Skin of body (tissue), 1 donor: ENCODE measurements at regions not wholly inside any gene's neighbourhood (a gene's known extent, or its start where the extent isn't known, plus 50 kb on each side); places are given as distances from the start of the nearest gene placed in this dataset.
"Not testable (repeated sequence)": the region's sequence is repeated elsewhere in the genome, so short reads cannot be mapped to it uniquely, and the experiment has no call there.

Source experiments
- DNase-seq: peaks from one replicate; lab custom pipeline; 2025; lab: John Stamatoyannopoulos, UW

DNA sequence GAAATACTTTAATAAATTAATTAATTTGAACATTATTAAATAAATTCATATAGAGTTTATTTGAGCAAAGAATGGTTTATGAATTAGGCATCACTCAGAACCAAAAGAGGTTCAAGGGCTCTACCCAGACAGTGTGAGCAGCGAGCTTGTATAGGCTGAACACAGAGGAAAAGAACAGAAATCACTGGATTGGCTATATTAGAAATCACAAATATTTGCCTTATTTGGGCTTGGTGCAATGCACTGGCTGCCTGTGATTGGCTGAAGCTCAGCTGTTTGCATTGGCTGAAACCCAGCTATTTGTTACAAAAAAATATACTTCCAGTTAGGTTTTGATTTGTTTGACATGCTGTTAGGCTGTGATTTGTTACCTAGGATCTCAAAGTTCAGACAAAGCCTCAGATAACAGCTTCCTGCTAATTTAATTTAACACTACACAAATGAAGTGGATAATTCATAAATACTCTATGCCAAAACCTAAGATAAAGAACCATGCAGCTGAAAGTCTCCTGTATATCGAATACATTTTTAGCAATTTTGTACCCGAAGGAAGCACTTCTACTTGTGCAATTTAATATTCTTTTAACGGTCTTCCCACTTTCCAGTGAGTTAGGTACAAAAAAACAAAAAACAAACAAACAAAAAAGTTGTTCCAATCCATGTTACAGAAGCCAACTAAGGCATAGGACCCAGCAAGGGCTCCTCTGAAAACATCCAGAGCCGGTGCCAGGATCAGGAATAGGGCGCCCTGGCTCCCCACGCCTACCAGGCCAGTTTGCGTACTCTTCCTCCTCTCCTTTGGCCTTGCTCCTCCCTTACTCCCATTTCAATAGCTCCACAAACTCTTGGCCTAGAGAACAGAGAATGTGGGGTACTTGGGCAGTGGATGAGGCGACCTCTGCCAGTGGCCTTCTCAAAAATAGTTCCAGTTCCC, 179.1 kb downstream of the DUSP10 start:
- DNase-seq: no peak

DNA sequence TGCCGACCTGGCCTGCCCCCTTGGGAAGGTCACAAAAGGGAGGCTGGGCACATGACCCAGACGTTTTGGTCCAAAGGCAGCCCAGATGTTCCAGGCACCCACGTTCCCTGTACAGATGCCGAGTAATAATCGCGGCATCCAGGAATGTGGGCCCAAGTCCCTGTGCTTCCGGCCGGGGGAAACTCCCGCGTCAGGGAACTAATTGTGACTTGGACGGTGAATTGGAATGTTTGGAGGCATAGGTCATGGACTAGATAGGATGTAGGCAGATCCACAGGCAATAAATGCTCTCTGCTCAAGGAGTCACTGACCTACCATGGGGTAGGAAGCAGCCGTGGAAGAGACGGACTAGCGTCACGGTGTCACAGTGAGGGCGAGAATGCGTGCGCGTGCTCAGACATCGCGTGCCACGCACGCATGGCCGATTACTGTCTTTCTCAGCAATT, 178.4 kb downstream of the DUSP10 start:
- DNase-seq: no peak

DNA sequence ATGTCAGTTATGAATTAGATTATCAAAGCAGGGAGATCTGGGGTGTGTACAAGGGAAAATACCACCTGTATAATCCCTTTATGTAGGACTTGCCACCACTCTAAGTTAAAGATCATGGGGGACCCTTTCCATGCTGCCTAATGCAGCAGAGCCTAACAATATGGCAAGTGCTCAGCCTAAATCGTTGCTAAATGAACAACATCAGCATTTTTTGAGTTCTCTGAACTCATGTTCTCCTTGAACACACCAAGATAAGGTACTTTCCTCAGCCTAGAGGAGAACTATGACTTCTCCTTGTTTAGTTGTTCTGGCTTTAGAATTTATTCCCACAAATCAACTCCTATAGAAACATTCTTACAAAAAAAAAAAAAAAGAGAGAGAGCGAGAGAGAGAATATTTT, 177.0 kb downstream of the DUSP10 start:
- no peak for DNase-seq

DNA sequence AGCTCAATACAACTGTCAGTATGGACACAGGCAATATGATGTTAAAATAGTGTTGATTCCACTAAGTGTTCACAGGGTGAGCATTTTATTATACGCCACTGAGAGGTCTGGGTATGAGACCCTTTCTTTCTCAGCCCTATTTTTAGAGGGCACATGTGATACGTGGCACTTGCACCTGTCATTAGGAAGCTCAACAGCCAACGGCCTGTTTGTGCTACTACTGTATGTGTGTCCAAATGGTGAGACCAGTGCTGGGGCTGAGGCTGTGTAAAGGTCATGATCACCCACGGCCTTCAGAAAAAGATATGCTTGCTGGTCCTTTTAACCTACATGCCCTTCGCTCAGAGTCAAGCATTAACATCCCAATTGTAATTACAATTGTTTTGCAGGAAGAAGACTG, 176.2 kb downstream of the DUSP10 start:
- DNase-seq: no peak

DNA sequence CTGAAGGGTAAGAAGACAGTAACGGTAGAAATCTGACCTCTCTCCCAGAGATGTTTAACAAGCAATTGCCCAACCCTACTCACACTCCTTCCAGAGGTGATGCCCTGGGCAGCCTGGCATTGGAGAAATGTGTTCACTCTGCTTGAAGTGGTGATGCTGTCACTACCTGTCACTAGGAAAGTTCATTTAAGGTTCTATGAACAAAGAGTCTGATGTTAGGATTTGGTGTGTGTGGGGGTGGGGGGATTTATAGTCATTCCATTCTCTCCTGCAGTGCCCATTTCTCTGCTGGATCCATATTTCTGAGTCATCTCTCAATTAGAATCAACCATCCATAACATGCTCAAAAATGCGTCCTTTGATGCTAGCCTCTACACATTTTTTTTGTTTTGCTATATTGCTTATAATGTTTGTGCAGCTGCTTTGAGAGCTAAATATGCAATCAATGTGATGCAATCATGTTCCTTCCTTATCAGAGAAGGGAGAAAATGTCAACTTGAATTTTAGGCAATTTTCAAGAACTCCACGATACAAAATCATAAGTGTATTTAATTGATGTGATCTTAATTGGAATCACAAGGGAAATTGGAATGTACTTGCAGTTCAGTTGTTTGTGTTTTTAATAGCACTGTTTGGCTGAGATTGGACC, 173.9 kb downstream of the DUSP10 start:
- no peak for DNase-seq

DNA sequence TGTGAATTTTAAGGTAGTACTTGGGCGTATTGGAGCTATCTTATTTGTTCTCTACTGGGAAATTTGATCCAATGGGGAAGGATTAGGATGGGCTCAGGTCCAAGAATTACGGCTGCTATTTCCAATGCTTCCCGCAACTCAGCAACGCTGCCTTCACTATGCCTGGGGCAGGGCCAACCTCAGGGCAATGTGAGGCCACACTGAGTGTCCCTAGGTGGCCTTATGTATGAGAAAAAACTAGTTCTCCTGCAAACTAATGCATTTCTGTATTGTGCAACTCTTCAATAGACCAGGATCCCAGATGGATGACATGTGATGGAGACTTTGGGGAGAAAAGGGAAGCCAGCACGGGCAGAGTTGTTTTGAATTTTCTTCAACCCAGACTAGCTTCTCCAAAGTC, 168.1 kb downstream of the DUSP10 start:
- DNase-seq: no peak

DNA sequence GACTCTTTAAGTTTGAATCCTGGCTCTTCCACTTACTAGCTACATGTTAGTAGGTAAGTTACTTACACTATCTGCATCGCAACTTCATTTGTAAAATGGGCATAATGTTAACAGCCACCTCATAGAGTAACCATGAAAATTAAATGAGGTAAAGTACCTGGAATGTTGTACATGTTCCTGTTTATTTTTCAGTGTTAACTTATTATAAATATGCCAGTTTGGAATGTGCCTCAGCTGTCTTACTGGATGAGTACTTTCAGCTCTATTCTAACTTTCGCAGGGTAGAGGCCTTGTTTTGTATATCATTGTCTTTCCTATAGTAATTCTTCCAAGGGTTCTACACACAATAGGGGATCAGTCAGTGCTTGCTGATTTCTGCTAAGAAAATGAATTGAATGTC, 167.4 kb downstream of the DUSP10 start:
- no peak for DNase-seq

DNA sequence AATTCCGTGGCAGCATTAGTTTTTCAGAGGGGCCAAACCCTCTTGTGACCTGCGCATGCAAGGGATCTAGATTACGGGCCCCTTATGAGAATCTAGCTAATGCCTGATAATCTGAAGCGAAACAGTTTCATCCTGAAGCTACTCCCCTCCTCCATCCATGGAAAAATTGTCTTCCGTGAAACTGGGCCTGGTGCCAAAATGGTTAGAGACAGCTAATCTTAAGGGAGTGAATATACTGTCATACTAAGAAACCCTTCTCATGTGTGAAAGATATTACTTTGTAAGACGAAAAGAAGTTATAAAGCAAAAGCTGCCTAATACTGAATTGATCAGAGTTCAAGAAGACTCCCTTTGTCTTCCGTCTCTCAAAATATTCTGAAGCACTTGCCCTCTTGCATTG, 166.3 kb downstream of the DUSP10 start:
- no peak for DNase-seq

DNA sequence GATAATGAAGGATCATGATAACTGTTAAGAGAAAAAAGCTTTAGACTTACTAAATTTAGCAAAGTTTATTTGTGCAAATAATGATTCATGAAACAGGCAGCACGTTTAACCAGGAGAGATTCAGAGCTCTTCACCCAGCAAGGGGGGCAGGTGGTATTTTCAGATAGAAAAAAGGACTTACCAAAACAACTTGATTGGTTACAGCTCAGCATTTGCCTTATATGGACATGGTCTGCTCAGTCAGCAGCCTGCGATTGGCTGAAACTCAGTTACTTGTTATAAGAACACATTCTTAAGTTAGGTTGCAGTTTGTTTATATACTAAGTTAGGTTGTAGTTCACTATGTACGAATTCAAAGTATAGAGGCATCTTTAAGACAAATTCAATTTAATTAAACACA, 165.6 kb downstream of the DUSP10 start:
- no peak for DNase-seq

DNA sequence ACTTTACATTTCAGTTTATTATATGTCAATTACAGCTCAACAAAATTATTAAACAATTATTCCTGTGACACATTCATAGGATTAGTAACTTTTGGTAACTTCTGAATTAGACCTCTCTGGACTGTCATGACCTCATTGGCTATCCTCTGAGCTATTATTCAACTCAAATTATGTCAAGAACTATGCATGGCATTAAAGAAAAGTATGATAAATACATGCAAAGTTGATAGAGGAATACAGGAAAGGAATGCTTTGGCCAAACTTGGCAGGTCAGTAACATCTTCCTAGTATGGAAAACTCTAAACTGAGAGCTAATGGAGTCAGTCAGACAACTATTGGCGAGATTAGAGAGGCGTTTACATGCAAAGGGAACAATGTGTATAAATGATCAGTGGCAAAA, 158.4 kb downstream of the DUSP10 start:
- no peak for DNase-seq

DNA sequence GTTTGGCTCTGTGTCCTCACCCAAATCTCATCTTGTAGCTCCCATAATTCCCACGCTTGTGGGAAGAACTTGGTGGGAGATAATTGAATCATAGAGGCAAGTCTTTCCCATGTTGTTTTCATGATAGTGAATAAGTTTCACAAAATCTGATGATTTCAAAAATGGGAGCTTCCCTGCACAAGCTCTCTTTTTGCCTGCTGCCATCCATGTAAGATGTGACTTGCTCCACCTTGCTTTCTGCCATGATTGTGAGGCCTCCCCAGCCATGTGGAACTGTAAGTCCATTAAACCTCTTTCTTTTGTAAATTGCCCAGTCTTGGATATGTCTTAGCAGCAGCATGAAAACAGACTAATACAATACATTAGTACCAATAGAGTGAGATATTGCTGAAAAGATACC, 154.9 kb downstream of the DUSP10 start:
- not testable (repeated sequence) for DNase-seq

DNA sequence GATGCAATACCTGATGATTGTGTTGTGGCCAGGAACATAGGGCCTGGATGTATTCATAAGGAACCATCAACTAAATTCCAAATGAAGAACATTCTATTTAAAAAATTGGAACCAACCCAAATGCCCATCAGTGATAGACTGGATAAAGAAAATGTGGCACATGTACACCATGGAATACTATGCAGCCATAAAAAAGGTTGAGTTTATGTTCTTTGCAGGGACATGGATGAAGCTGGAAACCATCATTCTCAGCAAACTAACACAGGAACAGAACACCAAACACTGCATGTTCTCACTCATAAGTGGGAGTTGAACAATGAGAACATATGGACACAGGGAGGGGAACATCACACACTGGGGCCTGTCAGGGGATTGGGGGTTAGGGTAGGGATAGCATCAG, 150.6 kb downstream of the DUSP10 start:
- DNase-seq: not testable (repeated sequence)

DNA sequence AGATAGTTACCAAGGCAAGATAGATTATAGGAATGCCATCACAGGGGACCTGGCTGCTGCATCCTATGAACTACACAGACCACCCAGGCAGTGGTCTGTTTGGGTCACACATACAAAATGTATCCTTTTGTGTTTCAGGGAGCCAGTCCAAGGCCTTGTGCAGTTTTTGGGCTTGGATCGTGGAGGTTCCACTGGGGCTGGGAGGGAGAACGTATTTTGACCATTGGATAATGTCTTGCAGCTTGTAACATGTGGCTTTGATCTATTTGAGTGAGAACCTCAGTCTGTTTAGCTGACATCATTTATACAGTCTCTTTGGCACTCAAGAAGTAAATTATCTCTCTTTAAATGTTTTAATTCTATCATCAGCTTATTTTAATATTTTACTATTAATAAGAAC, 147.3 kb downstream of the DUSP10 start:
- peak; percentile 57 for DNase-seq

DNA sequence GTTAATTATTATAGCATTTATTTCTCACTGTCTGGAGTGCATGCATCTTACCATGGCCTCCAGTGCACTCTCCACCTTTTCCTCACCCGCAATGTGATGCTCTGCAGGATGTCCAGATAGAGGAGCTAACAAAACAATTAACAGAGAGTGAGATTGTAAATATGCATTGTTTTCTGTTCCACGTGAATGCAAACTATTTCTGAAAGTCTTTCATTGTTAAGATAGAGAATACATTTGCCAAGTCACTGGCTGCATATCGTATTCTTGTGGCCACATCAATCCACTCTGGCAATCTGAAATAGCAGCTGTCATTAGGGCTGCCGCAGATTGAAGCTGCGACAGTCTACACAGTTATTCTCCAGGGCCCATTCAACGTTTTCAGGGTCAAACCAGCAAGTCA, 143.8 kb downstream of the DUSP10 start:
- DNase-seq: no peak

DNA sequence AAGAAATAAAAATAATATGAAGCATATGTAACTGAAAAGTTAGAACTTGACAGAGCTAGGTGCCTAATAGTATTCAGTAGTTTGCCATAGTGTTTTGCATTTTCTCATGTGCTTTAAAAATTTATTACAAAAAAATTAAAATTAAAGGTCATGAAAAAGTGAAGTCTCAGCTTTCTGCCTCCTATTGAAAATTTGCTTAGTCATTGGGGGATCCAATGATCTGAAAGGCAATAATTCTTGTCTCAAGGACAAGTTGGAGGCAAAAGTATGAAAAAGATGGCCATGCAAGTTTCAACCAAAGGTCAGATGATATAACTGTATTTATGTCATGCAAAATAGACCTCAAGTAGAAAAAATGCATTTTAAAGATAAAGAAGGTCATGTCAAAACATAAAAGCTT, 140.7 kb downstream of the DUSP10 start:
- DNase-seq: no peak

DNA sequence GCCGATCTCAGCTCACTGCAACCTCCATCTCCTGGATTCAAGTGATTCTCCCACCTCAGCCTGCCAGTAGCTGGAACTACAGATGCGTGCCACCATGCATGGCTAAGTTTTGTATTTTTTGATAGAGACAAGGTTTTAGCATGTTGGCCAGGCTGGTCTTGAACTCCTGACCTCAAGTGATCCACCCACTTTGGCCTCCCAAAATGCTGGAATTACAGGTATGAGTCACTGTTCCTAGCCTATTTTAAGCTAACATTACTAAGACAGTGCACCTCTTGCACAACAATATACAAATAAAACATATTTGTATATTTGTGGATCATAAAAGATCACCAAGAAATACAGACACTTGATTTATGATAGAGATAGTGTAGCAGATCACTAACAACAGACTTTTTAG, 139.1 kb downstream of the DUSP10 start:
- no peak for DNase-seq

DNA sequence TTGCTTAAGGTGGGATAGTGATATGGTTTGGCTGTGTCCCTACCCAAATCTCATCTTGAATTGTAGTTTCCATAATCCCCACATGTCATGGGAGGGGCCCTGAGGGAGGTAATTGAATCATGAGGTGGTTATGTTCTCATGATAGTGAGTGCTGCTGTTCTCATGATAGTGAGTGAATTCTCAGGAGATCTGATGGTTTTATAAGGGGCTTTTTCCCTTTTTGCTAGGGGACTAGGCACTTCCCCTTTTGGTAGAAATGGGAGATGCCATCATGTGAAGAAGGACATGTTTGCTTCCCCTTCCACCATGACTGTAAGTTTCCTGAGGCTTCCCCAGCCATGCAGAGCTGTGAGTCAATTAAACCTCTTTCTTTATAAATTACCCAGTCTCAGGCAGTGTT, 137.5 kb downstream of the DUSP10 start:
- not testable (repeated sequence) for DNase-seq

DNA sequence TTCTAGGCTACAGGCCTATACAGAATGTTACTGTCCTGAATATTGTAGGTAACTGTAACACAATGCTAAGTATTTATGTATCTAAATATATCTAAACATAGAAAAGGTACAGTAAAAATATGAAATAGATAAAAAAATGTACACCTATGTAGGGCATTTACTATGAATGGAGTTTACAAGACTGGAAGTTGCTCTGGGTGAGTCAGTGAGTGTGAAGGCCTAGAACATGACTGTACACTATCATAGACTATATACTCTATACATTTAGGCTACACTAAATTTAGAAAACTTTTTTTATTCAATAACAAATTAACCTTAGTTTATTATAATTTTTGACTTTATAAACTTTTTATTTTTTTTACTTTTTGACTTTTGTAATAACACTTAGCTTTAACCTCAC, 136.9 kb downstream of the DUSP10 start:
- no peak for DNase-seq

DNA sequence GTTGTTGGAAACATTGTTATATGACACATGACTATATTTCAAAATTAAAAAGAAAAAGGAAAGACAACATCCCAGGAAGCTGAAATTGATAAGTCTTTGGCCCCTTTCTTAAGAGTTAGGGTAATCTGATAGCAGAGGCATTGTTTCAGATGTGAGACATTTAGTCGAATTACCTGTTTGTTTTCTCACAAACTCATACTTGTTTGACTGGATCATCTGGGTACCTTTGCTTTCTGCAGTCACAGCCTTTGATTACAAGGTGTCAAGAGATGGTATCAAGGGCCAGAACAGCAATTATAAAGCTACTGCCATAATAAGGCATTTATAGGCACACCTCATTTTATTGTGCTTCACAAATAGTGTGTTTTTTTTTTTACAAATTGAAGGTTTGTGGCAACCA, 136.3 kb downstream of the DUSP10 start:
- no peak for DNase-seq

DNA sequence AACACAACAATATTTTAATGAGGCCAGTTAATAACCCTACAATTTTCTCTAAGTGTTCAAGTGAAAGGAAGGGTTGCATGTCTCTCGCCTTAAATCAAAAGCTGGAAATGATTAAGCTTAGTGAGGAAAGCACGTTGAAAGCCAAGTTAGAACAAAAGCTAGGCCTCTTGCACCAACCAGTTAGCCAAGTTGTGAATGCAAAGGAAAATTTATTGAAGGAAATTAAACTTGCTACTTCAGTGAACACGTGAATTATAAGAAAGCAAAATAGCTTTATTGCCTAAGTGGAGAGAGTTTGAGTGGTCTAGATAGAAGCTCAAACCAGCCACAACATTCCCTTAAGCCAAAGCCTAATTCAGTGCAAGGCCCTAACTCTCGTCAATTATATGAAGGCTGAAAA, 135.6 kb downstream of the DUSP10 start:
- peak; percentile 60 for DNase-seq

DNA sequence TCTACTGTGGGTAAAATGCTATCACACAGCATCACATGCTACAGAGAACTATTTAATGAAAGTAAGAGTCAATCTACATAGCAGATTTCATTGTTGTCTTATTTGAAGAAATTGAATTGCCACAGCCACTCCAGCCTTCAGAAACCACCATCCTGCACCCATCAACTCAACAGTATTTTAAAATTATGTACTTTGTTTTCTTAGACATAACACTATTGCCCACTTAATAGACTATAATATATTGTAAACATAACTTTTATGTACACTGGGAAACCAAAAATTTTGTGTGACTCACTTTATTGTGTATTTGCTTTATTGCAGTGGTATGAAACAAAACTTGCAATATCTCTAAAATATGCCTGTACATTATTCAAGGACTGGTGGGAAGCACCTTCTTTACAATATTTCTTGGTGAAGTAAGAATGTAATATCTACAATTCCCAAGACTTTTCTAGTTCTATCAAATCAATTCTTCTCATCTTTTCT, 133.0 kb downstream of the DUSP10 start:
- no peak for DNase-seq

DNA sequence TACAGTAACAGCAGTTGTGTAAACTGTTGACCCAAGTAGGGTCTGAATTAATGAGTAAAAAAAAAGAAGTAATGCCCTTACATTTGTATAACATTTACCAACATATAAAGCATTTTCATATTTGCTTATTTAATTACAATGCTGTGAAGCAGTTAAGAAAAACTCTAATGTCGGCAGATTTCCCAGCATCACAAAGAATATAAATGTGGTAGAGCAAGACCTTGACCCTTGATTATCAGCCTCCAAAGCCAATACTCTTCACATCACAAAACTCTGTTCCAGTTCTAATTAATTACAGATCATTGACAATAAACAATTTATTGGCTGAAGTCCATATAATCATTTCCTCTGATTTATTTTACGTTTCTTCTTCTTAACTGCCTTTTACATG, 130.2 kb downstream of the DUSP10 start:
- DNase-seq: no peak
